ENCODE measurements at regions not wholly inside any gene's neighbourhood (a gene's known extent, or its start where the extent isn't known, plus 50 kb on each side); places are given as distances from the start of the nearest gene placed in this dataset.
A peak's percentile ranks its signal among the peaks of the same experiment; 100 is the strongest.

DNA sequence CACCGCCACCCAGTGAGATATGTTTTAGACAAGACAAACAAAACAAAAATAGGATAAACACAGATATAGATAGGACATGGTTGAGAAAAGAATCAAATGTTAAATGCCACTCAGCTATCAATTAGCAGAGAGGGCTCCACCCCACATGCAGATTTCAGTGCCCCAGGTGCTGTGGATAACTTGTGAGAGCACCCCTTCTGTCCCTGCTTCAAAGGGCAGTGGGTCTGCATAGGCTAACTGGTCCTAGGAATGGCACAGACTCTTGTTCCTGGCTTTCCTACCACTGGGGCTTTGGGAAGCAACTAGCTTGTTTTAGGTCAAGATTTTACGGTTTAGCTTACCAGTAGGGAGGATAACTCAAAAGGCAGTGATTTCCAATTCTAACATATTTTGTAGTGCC is 460.3 kb downstream of the TSHZ3 start:
- DNase-seq: no peak

DNA sequence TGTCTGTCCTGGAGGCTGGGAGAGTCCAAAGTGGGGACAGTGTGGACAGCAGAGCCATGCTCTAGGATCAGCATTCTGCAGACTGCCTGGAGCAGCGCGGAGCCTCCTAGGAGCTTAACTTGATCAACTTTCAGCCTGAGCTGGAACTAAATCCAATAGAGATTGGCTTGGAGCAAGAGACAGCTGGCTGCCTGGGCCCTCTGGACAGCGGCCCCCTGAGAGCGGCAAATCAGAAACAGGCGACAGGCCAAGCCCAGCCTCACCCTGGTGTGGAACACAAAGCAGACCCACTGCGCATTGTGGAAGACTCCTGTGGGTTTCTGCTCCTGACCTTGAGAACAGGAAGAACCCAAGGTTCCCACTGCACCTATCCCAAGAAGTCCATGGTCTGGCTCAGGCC is 462.2 kb downstream of the TSHZ3 start:
- no peak for DNase-seq

DNA sequence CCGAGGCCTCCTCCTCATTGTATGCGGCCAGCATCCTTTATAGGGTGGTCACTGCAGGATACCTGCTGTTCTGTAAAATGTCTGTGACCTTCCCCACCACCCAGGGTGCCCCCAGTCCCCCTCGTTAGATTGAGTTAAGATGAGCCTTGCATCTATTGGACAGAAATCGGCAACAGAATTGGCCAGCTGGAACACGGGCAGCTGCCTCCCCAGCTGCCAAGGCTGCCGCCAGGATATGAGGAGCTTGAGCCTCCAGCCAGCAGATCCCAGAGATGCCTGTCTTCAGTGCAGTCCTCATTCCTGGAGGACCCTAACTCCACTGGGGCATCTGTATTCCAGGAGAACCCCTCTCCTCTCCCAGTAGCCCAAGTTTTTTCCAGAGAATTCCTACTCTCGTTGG is 463.0 kb downstream of the TSHZ3 start:
- no peak for DNase-seq

DNA sequence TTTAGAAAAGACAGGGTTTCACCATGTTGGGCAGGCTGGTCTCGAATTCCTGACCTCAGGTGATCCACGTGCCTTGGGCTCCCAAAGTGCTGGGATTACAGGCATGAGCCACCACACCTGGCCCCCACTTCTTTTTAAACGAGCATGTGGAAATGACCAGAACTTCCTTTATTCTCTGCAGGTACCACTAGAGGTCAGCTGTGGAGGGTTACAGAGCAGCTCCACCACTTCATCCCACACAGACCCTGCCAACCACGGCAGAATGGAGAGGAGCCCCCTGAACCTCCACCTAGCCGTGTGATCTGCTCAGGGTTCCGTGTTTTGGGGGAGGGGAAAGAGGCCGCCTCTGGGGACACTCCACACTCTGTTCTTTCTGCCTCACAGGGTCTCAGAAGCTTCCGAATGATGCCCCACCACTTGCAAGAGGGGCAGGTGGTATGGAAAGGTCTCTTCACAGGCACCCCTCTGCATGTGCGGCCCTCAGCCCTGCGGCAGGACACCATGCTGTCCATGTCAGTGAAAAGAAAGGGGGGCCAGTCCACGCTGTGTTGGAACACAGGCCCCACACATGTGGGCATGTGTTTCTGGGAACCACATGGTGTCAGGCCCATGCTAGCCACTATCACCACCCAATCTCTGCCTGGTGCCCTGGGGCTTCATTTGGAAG is 465.0 kb downstream of the TSHZ3 start:
- DNase-seq: no peak

DNA sequence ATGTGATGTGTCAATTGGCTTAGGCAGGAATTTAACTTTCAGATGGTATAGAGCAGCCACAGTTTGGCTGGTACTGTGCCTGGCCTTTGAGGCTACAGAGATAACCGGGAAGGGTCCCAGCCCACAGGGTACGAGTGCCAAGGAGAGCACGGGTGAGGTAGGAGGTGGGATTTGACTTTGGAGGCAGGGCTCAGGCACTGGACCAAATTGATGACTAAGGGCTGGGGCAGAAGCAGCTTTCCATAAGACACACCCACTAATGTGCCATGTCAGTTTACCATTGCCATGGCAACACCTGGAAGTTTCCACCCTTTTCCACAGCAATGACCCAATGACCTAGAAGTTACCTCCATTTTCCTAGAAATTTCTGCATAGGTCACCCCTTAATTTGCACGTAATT is 466.2 kb downstream of the TSHZ3 start:
- no peak for DNase-seq

DNA sequence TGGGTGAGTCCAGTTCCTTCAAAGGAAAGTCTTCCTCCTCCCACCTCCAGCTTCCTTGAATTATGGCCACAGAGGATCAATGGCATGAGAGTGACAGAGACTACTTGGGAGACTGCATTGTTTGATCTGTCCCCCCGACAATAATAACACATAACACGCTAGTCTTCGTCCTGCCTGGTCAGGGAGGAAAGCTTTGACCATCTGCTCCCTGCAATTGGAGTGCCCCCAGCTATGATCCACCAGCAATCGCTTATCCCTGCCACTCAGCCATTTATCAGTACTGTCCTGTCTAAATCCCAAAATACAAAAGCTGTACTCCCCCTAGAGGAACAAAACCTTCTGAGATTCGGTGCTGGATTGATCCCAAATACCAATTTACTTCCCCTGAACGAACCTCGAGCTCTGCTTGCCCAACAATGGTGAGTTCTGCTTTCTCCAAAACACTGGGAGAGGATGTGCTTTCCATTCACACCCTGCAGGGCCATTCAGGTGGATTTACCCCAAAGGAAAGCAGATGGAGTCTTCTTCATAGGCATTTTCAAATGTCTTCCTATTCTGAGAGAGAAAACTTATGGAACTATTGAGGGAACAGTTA is 466.7 kb downstream of the TSHZ3 start:
- DNase-seq: no peak

- no peak for DNase-seq
Observed at GRCh38 chr19:30881930-30882329, 467.3 kb downstream of the TSHZ3 start.

- no peak for DNase-seq
Observed at GRCh38 chr19:30881281-30881680, 468.0 kb downstream of the TSHZ3 start.

DNA sequence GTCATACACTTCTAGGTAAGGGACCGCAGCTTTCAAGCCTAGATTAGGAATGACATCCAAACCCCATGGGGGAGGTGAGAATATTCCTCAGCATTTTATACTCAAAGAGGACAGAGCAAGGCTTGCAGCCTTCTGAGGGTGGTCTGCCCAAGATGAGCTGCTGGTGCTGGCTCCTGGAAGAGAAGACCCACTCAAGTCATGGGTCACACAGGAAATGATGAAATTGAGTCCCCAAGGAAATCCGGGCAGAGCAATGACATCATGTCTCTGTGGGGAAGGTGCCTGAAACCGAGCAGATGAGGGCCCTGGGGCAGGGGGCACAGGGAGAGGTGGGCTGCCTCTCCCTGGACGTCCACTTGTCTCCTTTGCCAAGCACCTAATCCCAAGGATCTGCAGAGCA is 468.7 kb downstream of the TSHZ3 start:
- no peak for DNase-seq

DNA sequence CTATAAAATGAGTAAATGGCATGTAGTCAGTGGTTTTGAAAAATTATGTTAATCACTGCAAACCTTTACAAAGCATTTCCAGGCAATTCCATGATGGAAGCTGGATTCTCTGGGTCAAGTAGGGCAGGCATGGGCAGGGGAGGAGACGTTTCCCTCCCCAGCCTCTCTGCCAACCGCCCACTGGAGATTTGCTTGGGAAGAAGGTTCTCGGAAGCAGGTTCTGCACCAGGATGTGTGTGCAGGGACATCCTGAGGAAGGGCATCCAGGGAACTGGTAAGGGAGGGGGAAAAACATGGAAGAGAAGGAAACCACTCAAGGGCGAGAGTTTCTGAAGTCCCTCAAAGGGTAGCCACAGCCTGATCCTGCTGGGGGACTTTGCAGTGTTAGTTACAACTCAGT is 469.1 kb downstream of the TSHZ3 start:
- DNase-seq: no peak

DNA sequence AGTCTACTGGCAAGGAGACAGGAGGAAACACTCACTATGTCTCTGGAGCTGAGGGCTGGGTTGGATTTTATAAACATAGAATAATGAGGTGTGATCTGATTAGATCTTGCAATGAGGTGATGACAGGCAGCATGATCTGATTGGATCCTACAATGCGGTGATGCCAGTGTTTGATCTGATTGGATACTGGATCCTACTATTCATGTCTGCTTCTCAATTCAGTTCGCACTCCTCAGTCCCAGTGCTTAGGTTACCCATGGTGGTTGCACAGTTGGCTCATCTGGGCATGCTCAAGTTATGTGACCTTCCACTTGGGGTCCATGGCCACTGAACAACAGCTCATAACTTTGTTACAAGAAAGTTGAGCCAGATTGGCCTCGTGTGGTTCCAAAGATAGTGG is 469.5 kb downstream of the TSHZ3 start:
- no peak for DNase-seq

- DNase-seq: no peak
Observed at GRCh38 chr19:30879225-30879624, 470.0 kb downstream of the TSHZ3 start.

DNA sequence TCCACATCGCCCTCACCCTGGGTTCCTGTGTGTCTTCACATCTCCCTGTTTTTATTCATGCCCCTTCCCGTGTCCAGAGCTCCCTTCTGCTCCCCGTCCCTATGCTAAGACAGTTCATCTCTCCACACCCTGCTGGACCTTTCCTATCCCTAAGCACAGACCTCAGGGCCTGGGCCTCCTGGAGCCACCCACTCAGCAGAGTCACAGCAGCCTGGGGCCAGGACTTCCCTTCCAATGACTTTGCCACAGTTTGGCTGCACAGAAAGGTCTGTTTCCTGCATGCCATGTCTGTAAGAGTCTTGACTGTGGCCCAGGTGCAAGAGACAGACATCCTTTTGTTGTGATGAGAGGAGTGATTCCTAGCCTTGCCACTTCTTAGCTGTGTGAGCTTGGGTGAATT is 470.7 kb downstream of the TSHZ3 start:
- DNase-seq: no peak

DNA sequence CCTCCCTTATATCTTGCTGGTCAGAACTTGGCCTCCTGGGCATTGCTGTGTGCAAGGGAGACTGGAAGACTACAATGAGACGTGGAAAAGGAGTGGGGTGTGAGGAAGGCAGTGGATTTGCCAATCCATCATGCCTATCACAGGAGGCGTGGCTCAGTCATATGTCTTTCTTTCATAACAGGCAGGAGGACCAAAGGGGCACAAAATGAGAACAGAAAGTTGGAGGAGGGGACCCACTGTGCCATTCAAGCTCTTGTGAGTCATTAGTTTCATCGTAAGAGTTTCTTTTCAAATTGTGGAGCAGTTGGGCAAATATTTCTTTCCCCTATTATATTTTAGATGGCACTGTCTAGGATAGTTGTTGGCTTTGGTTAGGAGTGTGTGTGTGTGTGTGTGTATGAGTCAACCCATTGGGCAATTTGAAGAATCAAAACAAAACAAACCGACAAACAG is 471.5 kb downstream of the TSHZ3 start:
- peak; percentile 5 to 42 for DNase-seq

DNA sequence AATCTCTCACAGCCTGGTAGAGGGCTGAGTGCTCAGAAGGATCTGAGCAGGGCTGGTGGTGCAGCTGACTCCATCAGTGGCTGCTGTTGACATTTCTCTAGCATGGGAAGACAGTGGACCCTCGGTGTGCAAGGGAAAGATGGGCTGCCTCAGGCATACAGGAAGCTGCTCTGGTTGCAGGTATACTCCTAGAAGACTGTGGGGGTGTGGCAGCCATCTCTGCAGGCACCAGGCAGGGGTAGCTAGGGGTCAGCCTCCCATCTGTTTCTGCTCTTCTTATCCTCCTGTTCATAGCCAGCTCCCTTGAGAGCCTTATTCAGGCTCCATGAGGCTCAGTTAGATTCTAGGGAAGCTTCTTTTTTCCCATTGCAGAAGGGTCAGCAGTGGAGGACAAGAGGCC is 475.5 kb downstream of the TSHZ3 start:
- DNase-seq: no peak

DNA sequence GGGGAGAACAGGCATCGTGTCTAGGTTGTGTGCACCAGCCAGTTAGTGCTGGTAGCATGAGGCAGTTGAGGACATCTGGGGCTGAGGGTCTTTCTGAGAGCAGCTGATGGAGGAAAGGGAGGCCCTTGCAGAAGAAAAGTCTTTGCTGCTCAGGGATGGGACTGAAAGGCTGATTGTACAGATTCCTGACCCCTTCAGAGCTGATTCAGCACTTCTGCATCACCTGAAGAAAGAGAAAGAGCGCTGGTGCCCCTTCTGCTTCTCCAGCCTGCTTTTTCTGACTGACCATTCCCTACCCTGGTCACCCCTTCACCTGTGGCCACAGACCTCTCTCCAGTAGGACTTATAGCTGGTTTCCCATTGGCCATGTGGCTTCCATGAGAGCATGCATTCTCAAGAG is 476.2 kb downstream of the TSHZ3 start:
- no peak for DNase-seq

DNA sequence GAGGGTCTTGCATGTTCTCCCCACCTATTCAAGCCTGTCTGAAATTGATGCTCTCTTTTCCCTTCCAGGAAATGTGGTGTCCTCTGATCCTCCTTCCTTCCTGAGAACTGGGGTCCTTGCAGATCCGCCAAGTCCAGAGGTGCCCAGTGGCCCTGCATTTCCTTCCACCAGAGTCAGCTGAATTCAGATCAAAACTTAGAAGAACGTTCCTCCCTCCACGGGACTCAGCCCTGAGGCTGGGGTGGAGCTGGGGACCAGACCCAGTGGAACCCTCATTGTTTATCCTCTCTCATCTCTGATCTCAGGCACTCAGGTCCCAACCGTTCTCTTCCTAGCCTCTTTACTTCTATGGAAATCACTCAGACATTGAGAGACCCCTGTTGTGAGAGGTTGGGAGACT is 477.3 kb downstream of the TSHZ3 start:
- no peak for DNase-seq

- no peak for DNase-seq
Observed at GRCh38 chr19:30870876-30871275, 478.4 kb downstream of the TSHZ3 start.

DNA sequence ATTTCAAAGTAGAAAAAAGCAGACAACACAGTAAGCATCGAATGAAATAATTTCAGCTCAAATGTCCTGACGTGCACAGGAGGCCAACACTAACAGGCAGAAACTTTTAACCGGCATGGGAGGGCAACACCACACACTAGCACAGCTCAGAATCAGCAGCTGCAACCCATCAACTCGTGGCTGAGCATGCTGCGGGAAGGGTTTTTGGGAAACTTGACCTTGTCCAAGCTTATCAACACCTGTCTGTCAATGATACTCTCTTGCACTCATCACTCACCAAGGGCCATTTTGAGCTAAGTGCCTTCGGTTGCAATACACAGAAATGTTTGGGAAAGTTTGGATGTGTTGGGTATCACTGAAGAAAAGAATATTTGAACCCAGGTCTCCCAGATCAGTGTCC is 483.7 kb downstream of the TSHZ3 start:
- DNase-seq: no peak

GRCh38 chr19:30864391-30865215 is 484.6 kb downstream of the TSHZ3 start:
- no peak for DNase-seq

DNA sequence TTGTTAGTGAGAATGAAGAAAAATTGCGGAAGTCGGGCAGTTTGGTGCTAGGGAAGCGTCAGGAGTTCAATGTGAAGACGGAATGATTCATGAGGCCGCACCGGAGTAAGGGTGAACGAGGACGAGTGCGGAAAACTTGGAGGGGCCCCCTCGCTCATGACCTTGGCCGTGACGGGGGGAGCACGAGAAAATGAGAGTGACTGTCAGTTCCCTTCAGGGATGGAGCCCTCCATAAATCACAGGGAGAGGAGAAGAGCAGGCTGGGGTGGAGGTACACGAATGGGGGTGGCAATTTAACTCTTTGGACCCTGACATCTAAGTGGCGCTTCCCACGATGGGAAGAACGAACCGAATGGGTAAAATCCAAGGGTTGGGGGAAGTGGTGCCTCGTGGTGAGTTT is 486.4 kb downstream of the TSHZ3 start:
- DNase-seq: no peak

DNA sequence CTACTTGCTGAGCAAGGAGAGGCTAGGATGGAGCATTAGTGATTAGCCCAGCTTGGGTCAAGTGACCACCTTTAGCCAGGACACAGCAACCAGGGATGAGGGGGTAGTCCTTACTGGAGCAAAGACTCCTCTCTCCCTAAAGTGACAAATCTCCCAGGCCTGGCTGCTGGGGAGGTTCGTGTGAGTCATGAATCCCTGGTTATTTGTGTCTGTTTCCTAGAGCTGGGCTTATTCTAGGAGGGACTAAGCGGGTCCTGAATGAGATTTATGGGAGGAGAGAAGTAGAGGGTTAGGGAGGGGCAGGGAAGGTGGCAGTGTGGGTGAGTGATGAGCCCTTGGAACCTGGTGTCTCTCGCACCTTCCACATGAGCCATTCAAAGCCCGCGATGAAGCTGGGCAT is 487.3 kb downstream of the TSHZ3 start:
- DNase-seq: no peak

GRCh38 chr19:30857966-30858490 is 485.8 kb downstream of the ZNF536 start:
- no peak for DNase-seq

DNA sequence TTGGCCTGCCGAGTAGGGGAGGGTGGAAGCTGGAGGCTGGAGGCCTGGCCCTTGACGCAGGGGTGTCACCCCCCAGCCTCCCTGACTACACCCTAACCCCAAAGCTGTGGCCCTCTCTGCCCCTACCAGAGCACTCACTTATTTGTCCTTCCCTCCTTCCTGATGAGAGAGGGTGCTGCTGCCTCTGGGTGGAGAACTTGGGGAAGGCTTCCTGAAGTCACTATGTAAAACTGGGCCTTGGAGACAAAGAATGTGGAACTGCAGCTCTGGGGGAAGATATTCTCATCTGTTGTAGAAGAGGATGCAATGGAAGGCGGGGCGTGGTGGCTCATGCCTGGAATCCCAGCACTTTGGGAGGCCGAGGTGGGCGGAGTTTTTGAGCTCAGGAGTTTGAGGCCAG is 485.2 kb downstream of the ZNF536 start:
- no peak for DNase-seq

Measured in CD4-positive, alpha-beta T cell treated with Interleukin-4 for 1 hour (primary cell).